ENCODE measurements at regions not wholly inside any gene's neighbourhood (a gene's known extent, or its start where the extent isn't known, plus 50 kb on each side); places are given as distances from the start of the nearest gene placed in this dataset.

- TF ChIP-seq CTCF (IDR thresholded peaks at IDR 0.05) (no peak), POLR2A (IDR thresholded peaks at IDR 0.05) (no peak)
Measured at GRCh38 chr16:66278111-66278531, 88.4 kb upstream of the CDH5 start.
